B cell (primary cell): ENCODE measurements at regions not wholly inside any gene's neighbourhood (a gene's known extent, or its start where the extent isn't known, plus 50 kb on each side); places are given as distances from the start of the nearest gene placed in this dataset.

ENCODE experiments used
- ATAC-seq: fragments of 200-7000 bp; cut with Tn5 transposase; one replicate; pipeline ENCODE4 v1.10.0; 2021; ENCODE audit warnings: low read depth, mild to moderate bottlenecking, moderate number of reproducible peaks, moderate library complexity
- CTCF ChIA-PET: fragments of 350-600 bp; sonication (Branson Sonifier 250); formaldehyde crosslinking; loops from one replicate; lab custom pipeline; 2021; ENCODE audit warnings: antibody characterized with exemption, inconsistent platforms; lab: Charles Lee
- POLR2A ChIA-PET: fragments of 350-600 bp; sonication (Branson Sonifier 250); formaldehyde crosslinking; loops from one replicate; lab custom pipeline; 2021; ENCODE audit warnings: antibody characterized with exemption; lab: Charles Lee
- DNase-seq: peaks from one replicate; pipeline ENCODE4 v3.0.0; 2013
- H2AFZ ChIP-seq: 2 replicates; pipeline ENCODE4 v1.6.1; 2012; ENCODE audit warnings: mild to moderate bottlenecking, low read depth, low read length; ENCODE audit not compliant: insufficient read depth, poor library complexity, severe bottlenecking
- H3K27ac ChIP-seq, 2 donors: 1 replicate in 1 of 2; 2 replicates in 1 of 2; pipeline ENCODE4 v1.5.1; 2012 to 2013; ENCODE audit warnings: low read length in 2 of 2, mild to moderate bottlenecking in 2 of 2, moderate library complexity in 1 of 2
- H3K27me3 ChIP-seq, 4 experiments: fragments of 200-600 bp in 1 of 4; sonication (generic) in 1 of 4; replicated peaks in 1 of 4; 1 replicate in 2 of 4; 2 replicates in 2 of 4; pipeline versions ENCODE4 v1.6.1 to v1.7.0; 2013 to 2016; ENCODE audit warnings: low read length in 3 of 4, mild to moderate bottlenecking in 2 of 4, mixed read lengths in 1 of 4, moderate library complexity in 1 of 4; ENCODE audit not compliant: insufficient read depth in 4 of 4, control insufficient read depth in 3 of 4; ENCODE audit errors: control extremely low read depth in 1 of 4
- H3K36me3 ChIP-seq, 2 experiments: replicated peaks in 1 of 2; 1 replicate in 1 of 2; 2 replicates in 1 of 2; pipeline versions ENCODE4 v1.6.1 to v1.7.1; 2013; ENCODE audit warnings: low read length in 1 of 2; ENCODE audit not compliant: insufficient read depth in 2 of 2, control insufficient read depth in 1 of 2; ENCODE audit errors: control extremely low read depth in 1 of 2, extremely low read depth in 1 of 2
- H3K4me1 ChIP-seq, 2 donors: fragments of 200-600 bp in 1 of 2; sonication (generic) in 1 of 2; 1 replicate in 1 of 2; 2 replicates in 1 of 2; pipeline versions ENCODE4 v1.5.1 to v1.6.1; 2013 to 2017; ENCODE audit warnings: low read length in 2 of 2; ENCODE audit not compliant: control insufficient read depth in 2 of 2, insufficient read depth in 2 of 2
- H3K4me2 ChIP-seq: replicated peaks from 2 replicates; pipeline ENCODE3; 2012; ENCODE audit warnings: mild to moderate bottlenecking, low read depth, low read length; ENCODE audit not compliant: poor library complexity, severe bottlenecking
- H3K4me3 ChIP-seq, 5 experiments: fragments of 200-600 bp in 1 of 5; sonication (generic) in 1 of 5; 1 replicate in 3 of 5; 2 replicates in 2 of 5; pipeline versions ENCODE4 v1.5.1 to v1.7.0; 2011 to 2016; ENCODE audit warnings: low read length in 4 of 5, mild to moderate bottlenecking in 4 of 5, low read depth in 2 of 5, control low read depth in 1 of 5, moderate library complexity in 1 of 5; ENCODE audit not compliant: insufficient read depth in 1 of 5; ENCODE audit errors: control extremely low read depth in 1 of 5, extremely low read depth in 1 of 5
- H3K79me2 ChIP-seq: fragments of 200-600 bp; sonication (generic); one replicate; pipeline ENCODE4 v1.6.0; 2016; ENCODE audit warnings: low read length; ENCODE audit not compliant: control insufficient read depth, insufficient read depth
- H3K9ac ChIP-seq: fragments of 200-600 bp; sonication (generic); 2 replicates; pipeline ENCODE4 v1.6.1; 2017; ENCODE audit warnings: mild to moderate bottlenecking, low read length, moderate library complexity
- H3K9me3 ChIP-seq, 3 donors: one replicate each; pipeline versions ENCODE4 v1.6.1 to v1.7.1; 2013; ENCODE audit warnings: low read length in 2 of 3; ENCODE audit not compliant: control insufficient read depth in 2 of 3, insufficient read depth in 1 of 3; ENCODE audit errors: control extremely low read depth in 1 of 3
- H4K20me1 ChIP-seq: 2 replicates; pipeline ENCODE4 v1.6.0; 2012; ENCODE audit warnings: mild to moderate bottlenecking, low read length; ENCODE audit not compliant: insufficient read depth, control insufficient read depth, poor library complexity, severe bottlenecking
- H3K27ac Mint-ChIP-seq: one replicate; pipeline ENCODE4 v1.8.0; 2021; ENCODE audit warnings: mixed read lengths
- H3K27me3 Mint-ChIP-seq: one replicate; pipeline ENCODE4 v1.8.0; 2021; ENCODE audit warnings: mixed read lengths
- H3K4me1 Mint-ChIP-seq: one replicate; pipeline ENCODE4 v1.8.0; 2021; ENCODE audit warnings: mixed read lengths
- H3K4me3 Mint-ChIP-seq: one replicate; pipeline ENCODE4 v1.8.0; 2021; ENCODE audit warnings: mixed read lengths
- H3K9me3 Mint-ChIP-seq: one replicate; pipeline ENCODE4 v1.8.0; 2022; ENCODE audit warnings: mixed read lengths; ENCODE audit not compliant: insufficient read depth
- EZH2 ChIP-seq: IDR thresholded peaks from 2 replicates; pipeline ENCODE4 v1.6.1; 2012; ENCODE audit warnings: borderline replicate concordance, low read depth, mild to moderate bottlenecking, moderate library complexity, low read length; ENCODE audit not compliant: insufficient read depth, poor library complexity, severe bottlenecking
- WGBS: methylation state at CpG from one replicate; pipeline ENCODE4 v1.1.5; 2013; ENCODE audit warnings: missing lambda C conversion rate; ENCODE audit not compliant: insufficient coverage; 5-methylcytosine and 5-hydroxymethylcytosine counted together
- intact Hi-C: fragments of 100-400 bp; cut with micrococcal nuclease; formaldehyde crosslinking; loops from one replicate; pipeline ENCODE4 v1.10.0; 2022
- TF ChIP-seq, protein P1 (sequence below): fragments of 200-600 bp; IDR thresholded peaks from one replicate; pipeline ENCODE4 v1.8.0; 2022; ENCODE audit warnings: antibody characterized with exemption, mild to moderate bottlenecking

- ATAC-seq: no peak
- H3K4me3 Mint-ChIP-seq: no peak overlapping the region
- ChIA-PET CTCF (no interaction called here), POLR2A (no interaction called here)
- no peaks in the 10 kb centered on the region for H4K20me1 ChIP-seq
- DNase-seq: no peak
- no peak overlapping the region for H3K9ac ChIP-seq
- H3K27me3 Mint-ChIP-seq: no peaks in the 10 kb centered on the region
- H3K9me3 Mint-ChIP-seq: peaks cover 5% of the 10 kb centered on the region
- WGBS: 85% methylated on average over 4 of the region's 5 CpGs
- no peaks in the 10 kb centered on the region for H3K4me1 ChIP-seq
- H3K27me3 ChIP-seq: no peaks in the 10 kb centered on the region
- H2AFZ ChIP-seq: no peak overlapping the region
- H3K36me3 ChIP-seq: no peaks in the 10 kb centered on the region
- TF ChIP-seq, protein P1, sequence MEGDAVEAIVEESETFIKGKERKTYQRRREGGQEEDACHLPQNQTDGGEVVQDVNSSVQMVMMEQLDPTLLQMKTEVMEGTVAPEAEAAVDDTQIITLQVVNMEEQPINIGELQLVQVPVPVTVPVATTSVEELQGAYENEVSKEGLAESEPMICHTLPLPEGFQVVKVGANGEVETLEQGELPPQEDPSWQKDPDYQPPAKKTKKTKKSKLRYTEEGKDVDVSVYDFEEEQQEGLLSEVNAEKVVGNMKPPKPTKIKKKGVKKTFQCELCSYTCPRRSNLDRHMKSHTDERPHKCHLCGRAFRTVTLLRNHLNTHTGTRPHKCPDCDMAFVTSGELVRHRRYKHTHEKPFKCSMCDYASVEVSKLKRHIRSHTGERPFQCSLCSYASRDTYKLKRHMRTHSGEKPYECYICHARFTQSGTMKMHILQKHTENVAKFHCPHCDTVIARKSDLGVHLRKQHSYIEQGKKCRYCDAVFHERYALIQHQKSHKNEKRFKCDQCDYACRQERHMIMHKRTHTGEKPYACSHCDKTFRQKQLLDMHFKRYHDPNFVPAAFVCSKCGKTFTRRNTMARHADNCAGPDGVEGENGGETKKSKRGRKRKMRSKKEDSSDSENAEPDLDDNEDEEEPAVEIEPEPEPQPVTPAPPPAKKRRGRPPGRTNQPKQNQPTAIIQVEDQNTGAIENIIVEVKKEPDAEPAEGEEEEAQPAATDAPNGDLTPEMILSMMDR: no peak
- no peak for TF ChIP-seq EZH2
- H3K4me1 Mint-ChIP-seq: no peaks in the 10 kb centered on the region
- H3K9me3 ChIP-seq: no peaks in the 10 kb centered on the region
- H3K4me3 ChIP-seq: no peak overlapping the region
- no peak overlapping the region for H3K4me2 ChIP-seq
- H3K27ac ChIP-seq: no peak overlapping the region
- no peaks in the 10 kb centered on the region for H3K79me2 ChIP-seq
- H3K27ac Mint-ChIP-seq: no peak overlapping the region
- intact Hi-C loops: no loop called here
Observed at GRCh38 chr3:5972586-5972985, 785.1 kb downstream of the EDEM1 start.

DNA sequence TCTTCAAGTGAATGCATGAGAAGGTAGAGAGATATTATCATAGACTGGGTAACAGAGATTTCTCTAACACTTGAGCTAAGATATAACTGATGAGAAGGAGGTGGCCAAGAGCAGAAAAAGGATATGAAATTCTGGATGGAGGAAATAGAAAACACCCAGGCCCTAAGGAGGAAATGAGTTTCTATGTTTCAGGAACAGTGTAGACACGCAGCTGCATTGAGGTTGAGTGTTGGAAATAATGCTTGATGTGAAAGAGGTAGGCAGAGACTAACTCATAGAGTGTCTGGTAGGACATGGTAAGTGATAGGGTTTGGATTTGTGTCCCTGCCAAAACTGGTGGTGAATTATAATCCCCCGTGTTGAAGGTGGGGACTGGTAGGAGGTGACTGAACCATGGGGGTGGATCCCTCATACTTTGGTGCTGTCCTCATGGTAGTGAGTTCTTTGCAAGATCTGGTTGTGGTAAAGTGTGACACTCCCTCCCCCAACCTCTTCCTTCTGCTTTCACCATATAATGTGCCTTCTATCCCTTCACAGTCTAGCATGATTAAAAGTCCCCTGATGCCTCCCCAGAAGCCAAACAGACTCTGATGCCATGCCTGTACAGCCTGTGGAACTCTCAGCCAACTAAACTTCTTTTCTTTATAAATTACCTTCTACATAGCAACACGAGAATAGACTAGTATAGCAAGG lies 787.3 kb downstream of the EDEM1 start:
- Histone ChIP-seq H3K4me3 (no peak overlapping the region), H3K4me2 (no peak overlapping the region), H3K36me3 (no peaks in the 10 kb centered on the region), H3K9ac (no peak overlapping the region), H2AFZ (no peak overlapping the region), H3K79me2 (no peaks in the 10 kb centered on the region), H3K4me1 (no peaks in the 10 kb centered on the region), H3K27ac (no peak overlapping the region), H3K9me3 (no peaks in the 10 kb centered on the region), H4K20me1 (no peaks in the 10 kb centered on the region), H3K27me3 (no peaks in the 10 kb centered on the region)
- ChIA-PET CTCF (no interaction called here), POLR2A (no interaction called here)
- DNase-seq: no peak
- Mint-ChIP-seq H3K4me1 (no peaks in the 10 kb centered on the region), H3K27ac (no peak overlapping the region), H3K4me3 (no peak overlapping the region), H3K9me3 (peaks cover 6% of the 10 kb centered on the region), H3K27me3 (no peaks in the 10 kb centered on the region)
- TF ChIP-seq EZH2: no peak
- TF ChIP-seq, protein P1: no peak
- intact Hi-C loops: no loop called here
- no peak for ATAC-seq
- WGBS: 50% methylated on average over 1 of the region's 3 CpGs
